Astrocyte (in vitro differentiated cells and primary cell): ENCODE measurements at regions not wholly inside any gene's neighbourhood (a gene's known extent, or its start where the extent isn't known, plus 50 kb on each side); places are given as distances from the start of the nearest gene placed in this dataset.

Experiments
- EZH2 ChIP-seq: IDR thresholded peaks from 2 replicates; pipeline ENCODE4 v1.6.1; 2012; ENCODE audit warnings: mild to moderate bottlenecking, low read length, inconsistent platforms; ENCODE audit not compliant: insufficient read depth
- TF ChIP-seq, protein P1 (sequence below): IDR thresholded peaks from 2 replicates; pipeline ENCODE4 v1.5.1; 2011; ENCODE audit warnings: low read depth, mild to moderate bottlenecking, inconsistent platforms, low read length, moderate library complexity; ENCODE audit not compliant: insufficient read depth

DNA sequence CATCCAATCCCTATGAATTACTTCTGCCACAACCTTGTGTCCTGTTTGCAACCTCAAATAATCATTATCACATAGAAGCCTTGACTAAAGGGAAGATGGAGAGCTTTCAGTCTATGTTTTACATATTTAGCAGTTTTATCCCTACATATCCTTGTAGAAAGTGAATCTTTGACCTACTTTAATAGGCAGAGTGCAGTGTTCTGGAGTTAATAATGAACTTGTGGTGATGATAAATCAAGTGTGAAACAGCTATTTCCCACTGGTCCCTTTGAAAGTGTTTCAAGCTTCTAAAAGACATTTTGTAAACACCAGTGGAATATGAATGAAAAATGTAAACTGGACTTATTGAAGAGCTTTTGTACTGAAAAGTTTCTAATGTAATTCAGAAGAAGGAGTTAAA is 406.7 kb downstream of the GABRG2 start:
- TF ChIP-seq, protein P1, sequence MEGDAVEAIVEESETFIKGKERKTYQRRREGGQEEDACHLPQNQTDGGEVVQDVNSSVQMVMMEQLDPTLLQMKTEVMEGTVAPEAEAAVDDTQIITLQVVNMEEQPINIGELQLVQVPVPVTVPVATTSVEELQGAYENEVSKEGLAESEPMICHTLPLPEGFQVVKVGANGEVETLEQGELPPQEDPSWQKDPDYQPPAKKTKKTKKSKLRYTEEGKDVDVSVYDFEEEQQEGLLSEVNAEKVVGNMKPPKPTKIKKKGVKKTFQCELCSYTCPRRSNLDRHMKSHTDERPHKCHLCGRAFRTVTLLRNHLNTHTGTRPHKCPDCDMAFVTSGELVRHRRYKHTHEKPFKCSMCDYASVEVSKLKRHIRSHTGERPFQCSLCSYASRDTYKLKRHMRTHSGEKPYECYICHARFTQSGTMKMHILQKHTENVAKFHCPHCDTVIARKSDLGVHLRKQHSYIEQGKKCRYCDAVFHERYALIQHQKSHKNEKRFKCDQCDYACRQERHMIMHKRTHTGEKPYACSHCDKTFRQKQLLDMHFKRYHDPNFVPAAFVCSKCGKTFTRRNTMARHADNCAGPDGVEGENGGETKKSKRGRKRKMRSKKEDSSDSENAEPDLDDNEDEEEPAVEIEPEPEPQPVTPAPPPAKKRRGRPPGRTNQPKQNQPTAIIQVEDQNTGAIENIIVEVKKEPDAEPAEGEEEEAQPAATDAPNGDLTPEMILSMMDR: no peak
- TF ChIP-seq EZH2: no peak
